Gastroesophageal sphincter (tissue), 4 donors: ENCODE measurements at regions not wholly inside any gene's neighbourhood (a gene's known extent, or its start where the extent isn't known, plus 50 kb on each side); places are given as distances from the start of the nearest gene placed in this dataset.

Experiments used
- ATAC-seq: fragments of 150-250 bp; one replicate; pipeline ENCODE4 v1.9.1; 2016; ENCODE audit warnings: mild to moderate bottlenecking, moderate library complexity
- H3K27ac ChIP-seq, 4 donors: fragments of 200-600 bp; sonication (generic) in 3 of 4; 1 replicate in 3 of 4; 2 replicates in 1 of 4; pipeline ENCODE4 v1.5.1; 2016 to 2019
- H3K27me3 ChIP-seq: fragments of 200-600 bp; sonication (generic); one replicate; pipeline ENCODE4 v1.5.1; 2019
- H3K36me3 ChIP-seq, 2 donors: fragments of 200-600 bp; sonication (generic); one replicate each; pipeline ENCODE4 v1.5.1; 2019; ENCODE audit warnings: control low read depth in 1 of 2
- H3K4me1 ChIP-seq, 3 donors: fragments of 200-600 bp; sonication (generic); 1 replicate in 2 of 3; 2 replicates in 1 of 3; pipeline ENCODE4 v1.5.1; 2016 to 2019; ENCODE audit warnings: control low read depth in 2 of 3
- H3K4me3 ChIP-seq, 2 donors: fragments of 200-600 bp; sonication (generic); one replicate each; pipeline ENCODE4 v1.5.1; 2019; ENCODE audit warnings: mild to moderate bottlenecking in 1 of 2, moderate library complexity in 1 of 2
- H3K9me3 ChIP-seq, 3 donors: fragments of 200-600 bp; sonication (generic); one replicate each; pipeline ENCODE4 v1.5.1; 2017 to 2019; ENCODE audit warnings: control low read depth in 2 of 3
- CTCF ChIP-seq, 4 experiments: fragments of 200-600 bp in 2 of 4; fragments of 450-650 bp in 2 of 4; sonication (generic) in 1 of 4; IDR thresholded peaks; one replicate each; pipeline ENCODE4 v1.5.1; 2017 to 2019; ENCODE audit warnings: antibody characterized with exemption in 4 of 4, mild to moderate bottlenecking in 2 of 4, moderate library complexity in 2 of 4
- EP300 ChIP-seq: sonication (generic); formaldehyde crosslinking; IDR thresholded peaks from one replicate; pipeline ENCODE4 v1.6.1; 2017; ENCODE audit warnings: antibody characterized with exemption, mild to moderate bottlenecking
- POLR2A ChIP-seq, 2 donors: fragments of 450-650 bp; IDR thresholded peaks; one replicate each; pipeline ENCODE4 v1.6.1; 2017; ENCODE audit warnings: antibody characterized with exemption in 2 of 2, mild to moderate bottlenecking in 2 of 2, moderate library complexity in 1 of 2
- POLR2AphosphoS5 ChIP-seq: sonication (generic); formaldehyde crosslinking; IDR thresholded peaks from one replicate; pipeline ENCODE4 v1.6.1; 2017; ENCODE audit warnings: antibody characterized with exemption
- WGBS, 2 donors: methylation state at CpG; one replicate each; pipeline ENCODE4 v1.1.5; 2018; ENCODE audit warnings: low coverage in 1 of 2; 5-methylcytosine and 5-hydroxymethylcytosine counted together

- H3K36me3 ChIP-seq = no peaks in the 10 kb centered on the region
- H3K27ac ChIP-seq = no peak overlapping the region
- H3K4me3 ChIP-seq = no peak overlapping the region
- ATAC-seq = no peak
- 89 to 91% methylated on average over 2 of the region's 2 CpGs for WGBS, 2 donors
- H3K27me3 ChIP-seq = no peaks in the 10 kb centered on the region
- TF ChIP-seq CTCF (IDR thresholded peaks at IDR 0.05) (no peak), EP300 (no peak), POLR2A (IDR thresholded peaks at IDR 0.05) (no peak), POLR2AphosphoS5 (no peak)
- H3K4me1 ChIP-seq = peaks cover 0 to 21% (median 0%) of the 10 kb centered on the region in 3 donors
- H3K9me3 ChIP-seq = peaks cover 0 to 11% (median 0%) of the 10 kb centered on the region in 3 donors
Observed at GRCh38 chr5:142486020-142486419, 161.2 kb upstream of the SPRY4 start.

GRCh38 chr5:142484821-142485387 is 160.1 kb upstream of the SPRY4 start:
- Histone ChIP-seq H3K4me3 (no peak overlapping the region), H3K4me1 (peaks cover 0 to 11% (median 0%) of the 10 kb centered on the region in 3 donors), H3K9me3 (peaks cover 0 to 11% (median 0%) of the 10 kb centered on the region in 3 donors), H3K27ac (no peak overlapping the region), H3K27me3 (no peaks in the 10 kb centered on the region), H3K36me3 (no peaks in the 10 kb centered on the region)
- no peak for ATAC-seq
- 77% methylated on average over 2 of the region's 2 CpGs; no CpG with 5 or more reads in 1 of the 2 donors for WGBS, 2 donors
- TF ChIP-seq POLR2A (IDR thresholded peaks at IDR 0.05) (no peak), POLR2AphosphoS5 (no peak)

- Histone ChIP-seq H3K4me1 (peaks cover 0 to 5% (median 0%) of the 10 kb centered on the region in 3 donors), H3K27ac (no peak overlapping the region), H3K27me3 (no peaks in the 10 kb centered on the region), H3K4me3 (no peak overlapping the region), H3K9me3 (peaks cover 0 to 21% (median 0%) of the 10 kb centered on the region in 3 donors), H3K36me3 (no peaks in the 10 kb centered on the region)
- ATAC-seq = no peak
- no peak for TF ChIP-seq POLR2A (IDR thresholded peaks at IDR 0.05)
- no peak for TF ChIP-seq POLR2AphosphoS5
- no peak for TF ChIP-seq EP300
- WGBS, 2 donors = 69 to 95% methylated on average over 2 of the region's 2 CpGs
Observed at GRCh38 chr5:142482207-142482606, 157.4 kb upstream of the SPRY4 start.

GRCh38 chr5:142481410-142481809 is 156.6 kb upstream of the SPRY4 start:
- 73 to 93% methylated on average over 2 to 3 of the region's 3 CpGs for WGBS, 2 donors
- TF ChIP-seq CTCF (IDR thresholded peaks at IDR 0.05) (no peak), EP300 (no peak), POLR2A (IDR thresholded peaks at IDR 0.05) (no peak), POLR2AphosphoS5 (no peak)
- ATAC-seq = no peak

GRCh38 chr5:142479854-142480519 is 155.2 kb upstream of the SPRY4 start:
- Histone ChIP-seq H3K4me1 (no peaks in the 10 kb centered on the region), H3K9me3 (peaks cover 0 to 16% (median 0%) of the 10 kb centered on the region in 3 donors), H3K4me3 (no peak overlapping the region), H3K27ac (no peak overlapping the region), H3K27me3 (no peaks in the 10 kb centered on the region), H3K36me3 (no peaks in the 10 kb centered on the region)
- no peak for TF ChIP-seq CTCF (IDR thresholded peaks at IDR 0.05)
- TF ChIP-seq POLR2AphosphoS5 = no peak
- TF ChIP-seq EP300 = no peak
- no peak for TF ChIP-seq POLR2A (IDR thresholded peaks at IDR 0.05)
- WGBS, 2 donors = 71% methylated on average over 2 to 3 of the region's 3 CpGs
- no peak for ATAC-seq

More at GRCh38 chr5:142481410-142481809, 156.6 kb upstream of the SPRY4 start:
- H3K27ac ChIP-seq = no peak overlapping the region
- H3K36me3 ChIP-seq = no peaks in the 10 kb centered on the region
- peaks cover 0 to under 1% (median 0%) of the 10 kb centered on the region in 3 donors for H3K4me1 ChIP-seq
- H3K27me3 ChIP-seq = no peaks in the 10 kb centered on the region
- H3K4me3 ChIP-seq = no peak overlapping the region
- peaks cover 0 to 21% (median 0%) of the 10 kb centered on the region in 3 donors for H3K9me3 ChIP-seq

GRCh38 chr5:142479150-142479549 is 154.3 kb upstream of the SPRY4 start:
- Histone ChIP-seq H3K4me1 (no peaks in the 10 kb centered on the region), H3K36me3 (no peaks in the 10 kb centered on the region), H3K27me3 (no peaks in the 10 kb centered on the region), H3K4me3 (no peak overlapping the region), H3K27ac (no peak overlapping the region), H3K9me3 (peaks cover 0 to 10% (median 0%) of the 10 kb centered on the region in 3 donors)
- ATAC-seq = no peak
- TF ChIP-seq CTCF (IDR thresholded peaks at IDR 0.05) = no peak
- no peak for TF ChIP-seq POLR2A (IDR thresholded peaks at IDR 0.05)
- TF ChIP-seq POLR2AphosphoS5 = no peak
- no peak for TF ChIP-seq EP300
